B cell (primary cell): ENCODE measurements at regions not wholly inside any gene's neighbourhood (a gene's known extent, or its start where the extent isn't known, plus 50 kb on each side); places are given as distances from the start of the nearest gene placed in this dataset.

Source experiments
- ATAC-seq: fragments of 200-7000 bp; cut with Tn5 transposase; one replicate; pipeline ENCODE4 v1.10.0; 2021; ENCODE audit warnings: low read depth, mild to moderate bottlenecking, moderate number of reproducible peaks, moderate library complexity
- CTCF ChIA-PET: fragments of 350-600 bp; sonication (Branson Sonifier 250); formaldehyde crosslinking; loops from one replicate; lab custom pipeline; 2021; ENCODE audit warnings: antibody characterized with exemption, inconsistent platforms; lab: Charles Lee
- POLR2A ChIA-PET: fragments of 350-600 bp; sonication (Branson Sonifier 250); formaldehyde crosslinking; loops from one replicate; lab custom pipeline; 2021; ENCODE audit warnings: antibody characterized with exemption; lab: Charles Lee
- DNase-seq: peaks from one replicate; pipeline ENCODE4 v3.0.0; 2013
- H2AFZ ChIP-seq: 2 replicates; pipeline ENCODE4 v1.6.1; 2012; ENCODE audit warnings: mild to moderate bottlenecking, low read depth, low read length; ENCODE audit not compliant: insufficient read depth, poor library complexity, severe bottlenecking
- H3K27ac ChIP-seq, 2 donors: 1 replicate in 1 of 2; 2 replicates in 1 of 2; pipeline ENCODE4 v1.5.1; 2012 to 2013; ENCODE audit warnings: low read length in 2 of 2, mild to moderate bottlenecking in 2 of 2, moderate library complexity in 1 of 2
- H3K27me3 ChIP-seq, 4 experiments: fragments of 200-600 bp in 1 of 4; sonication (generic) in 1 of 4; replicated peaks in 1 of 4; 1 replicate in 2 of 4; 2 replicates in 2 of 4; pipeline versions ENCODE4 v1.6.1 to v1.7.0; 2013 to 2016; ENCODE audit warnings: low read length in 3 of 4, mild to moderate bottlenecking in 2 of 4, mixed read lengths in 1 of 4, moderate library complexity in 1 of 4; ENCODE audit not compliant: insufficient read depth in 4 of 4, control insufficient read depth in 3 of 4; ENCODE audit errors: control extremely low read depth in 1 of 4
- H3K36me3 ChIP-seq, 2 experiments: replicated peaks in 1 of 2; 1 replicate in 1 of 2; 2 replicates in 1 of 2; pipeline versions ENCODE4 v1.6.1 to v1.7.1; 2013; ENCODE audit warnings: low read length in 1 of 2; ENCODE audit not compliant: insufficient read depth in 2 of 2, control insufficient read depth in 1 of 2; ENCODE audit errors: control extremely low read depth in 1 of 2, extremely low read depth in 1 of 2
- H3K4me1 ChIP-seq, 2 donors: fragments of 200-600 bp in 1 of 2; sonication (generic) in 1 of 2; 1 replicate in 1 of 2; 2 replicates in 1 of 2; pipeline versions ENCODE4 v1.5.1 to v1.6.1; 2013 to 2017; ENCODE audit warnings: low read length in 2 of 2; ENCODE audit not compliant: control insufficient read depth in 2 of 2, insufficient read depth in 2 of 2
- H3K4me2 ChIP-seq: replicated peaks from 2 replicates; pipeline ENCODE3; 2012; ENCODE audit warnings: mild to moderate bottlenecking, low read depth, low read length; ENCODE audit not compliant: poor library complexity, severe bottlenecking
- H3K4me3 ChIP-seq, 5 experiments: fragments of 200-600 bp in 1 of 5; sonication (generic) in 1 of 5; 1 replicate in 3 of 5; 2 replicates in 2 of 5; pipeline versions ENCODE4 v1.5.1 to v1.7.0; 2011 to 2016; ENCODE audit warnings: low read length in 4 of 5, mild to moderate bottlenecking in 4 of 5, low read depth in 2 of 5, control low read depth in 1 of 5, moderate library complexity in 1 of 5; ENCODE audit not compliant: insufficient read depth in 1 of 5; ENCODE audit errors: control extremely low read depth in 1 of 5, extremely low read depth in 1 of 5
- H3K79me2 ChIP-seq: fragments of 200-600 bp; sonication (generic); one replicate; pipeline ENCODE4 v1.6.0; 2016; ENCODE audit warnings: low read length; ENCODE audit not compliant: control insufficient read depth, insufficient read depth
- H3K9ac ChIP-seq: fragments of 200-600 bp; sonication (generic); 2 replicates; pipeline ENCODE4 v1.6.1; 2017; ENCODE audit warnings: mild to moderate bottlenecking, low read length, moderate library complexity
- H3K9me3 ChIP-seq, 3 donors: one replicate each; pipeline versions ENCODE4 v1.6.1 to v1.7.1; 2013; ENCODE audit warnings: low read length in 2 of 3; ENCODE audit not compliant: control insufficient read depth in 2 of 3, insufficient read depth in 1 of 3; ENCODE audit errors: control extremely low read depth in 1 of 3
- H4K20me1 ChIP-seq: 2 replicates; pipeline ENCODE4 v1.6.0; 2012; ENCODE audit warnings: mild to moderate bottlenecking, low read length; ENCODE audit not compliant: insufficient read depth, control insufficient read depth, poor library complexity, severe bottlenecking
- H3K27ac Mint-ChIP-seq: one replicate; pipeline ENCODE4 v1.8.0; 2021; ENCODE audit warnings: mixed read lengths
- H3K27me3 Mint-ChIP-seq: one replicate; pipeline ENCODE4 v1.8.0; 2021; ENCODE audit warnings: mixed read lengths
- H3K4me1 Mint-ChIP-seq: one replicate; pipeline ENCODE4 v1.8.0; 2021; ENCODE audit warnings: mixed read lengths
- H3K4me3 Mint-ChIP-seq: one replicate; pipeline ENCODE4 v1.8.0; 2021; ENCODE audit warnings: mixed read lengths
- H3K9me3 Mint-ChIP-seq: one replicate; pipeline ENCODE4 v1.8.0; 2022; ENCODE audit warnings: mixed read lengths; ENCODE audit not compliant: insufficient read depth
- EZH2 ChIP-seq: IDR thresholded peaks from 2 replicates; pipeline ENCODE4 v1.6.1; 2012; ENCODE audit warnings: borderline replicate concordance, low read depth, mild to moderate bottlenecking, moderate library complexity, low read length; ENCODE audit not compliant: insufficient read depth, poor library complexity, severe bottlenecking
- WGBS: methylation state at CpG from one replicate; pipeline ENCODE4 v1.1.5; 2013; ENCODE audit warnings: missing lambda C conversion rate; ENCODE audit not compliant: insufficient coverage; 5-methylcytosine and 5-hydroxymethylcytosine counted together
- intact Hi-C: fragments of 100-400 bp; cut with micrococcal nuclease; formaldehyde crosslinking; loops from one replicate; pipeline ENCODE4 v1.10.0; 2022
- TF ChIP-seq, protein P1 (sequence below): fragments of 200-600 bp; IDR thresholded peaks from one replicate; pipeline ENCODE4 v1.8.0; 2022; ENCODE audit warnings: antibody characterized with exemption, mild to moderate bottlenecking

DNA sequence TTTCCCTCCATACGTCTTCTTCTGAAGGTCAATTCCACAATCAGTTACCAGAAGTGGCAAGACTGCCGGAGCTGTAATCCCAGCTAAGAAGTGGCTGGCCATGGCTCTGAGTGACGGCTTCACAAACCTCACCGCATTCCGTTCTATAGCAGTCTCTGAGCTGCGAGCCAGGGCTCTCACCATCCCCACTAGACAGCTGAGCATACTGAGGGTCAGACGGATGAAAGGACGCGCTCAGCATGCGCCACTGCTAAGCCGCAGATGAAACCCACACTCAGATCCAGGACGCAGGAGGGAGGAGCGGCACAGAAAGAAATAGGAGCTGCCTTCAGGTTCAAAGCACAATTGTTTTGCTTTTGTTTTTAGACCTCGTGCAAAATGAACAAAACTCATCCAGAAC, 97.9 kb downstream of the ANKRD60 start:
- Mint-ChIP-seq H3K4me1 (no peaks in the 10 kb centered on the region), H3K27me3 (peaks cover 69% of the 10 kb centered on the region), H3K27ac (no peak overlapping the region), H3K9me3 (no peaks in the 10 kb centered on the region), H3K4me3 (no peak overlapping the region)
- Histone ChIP-seq H3K79me2 (no peaks in the 10 kb centered on the region), H2AFZ (no peak overlapping the region), H3K9me3 (peaks cover 0 to 5% (median 3%) of the 10 kb centered on the region in 3 donors), H3K4me1 (no peaks in the 10 kb centered on the region), H4K20me1 (no peaks in the 10 kb centered on the region), H3K36me3 (no peaks in the 10 kb centered on the region), H3K27me3 (peaks cover 0 to 27% (median 9%) of the 10 kb centered on the region in 4 experiments), H3K27ac (no peak overlapping the region), H3K4me2 (no peak overlapping the region), H3K4me3 (no peak overlapping the region), H3K9ac (no peak overlapping the region)
- ChIA-PET CTCF (no interaction called here), POLR2A (no interaction called here)
- 86% methylated on average over 14 of the region's 14 CpGs for WGBS
- TF ChIP-seq, protein P1, sequence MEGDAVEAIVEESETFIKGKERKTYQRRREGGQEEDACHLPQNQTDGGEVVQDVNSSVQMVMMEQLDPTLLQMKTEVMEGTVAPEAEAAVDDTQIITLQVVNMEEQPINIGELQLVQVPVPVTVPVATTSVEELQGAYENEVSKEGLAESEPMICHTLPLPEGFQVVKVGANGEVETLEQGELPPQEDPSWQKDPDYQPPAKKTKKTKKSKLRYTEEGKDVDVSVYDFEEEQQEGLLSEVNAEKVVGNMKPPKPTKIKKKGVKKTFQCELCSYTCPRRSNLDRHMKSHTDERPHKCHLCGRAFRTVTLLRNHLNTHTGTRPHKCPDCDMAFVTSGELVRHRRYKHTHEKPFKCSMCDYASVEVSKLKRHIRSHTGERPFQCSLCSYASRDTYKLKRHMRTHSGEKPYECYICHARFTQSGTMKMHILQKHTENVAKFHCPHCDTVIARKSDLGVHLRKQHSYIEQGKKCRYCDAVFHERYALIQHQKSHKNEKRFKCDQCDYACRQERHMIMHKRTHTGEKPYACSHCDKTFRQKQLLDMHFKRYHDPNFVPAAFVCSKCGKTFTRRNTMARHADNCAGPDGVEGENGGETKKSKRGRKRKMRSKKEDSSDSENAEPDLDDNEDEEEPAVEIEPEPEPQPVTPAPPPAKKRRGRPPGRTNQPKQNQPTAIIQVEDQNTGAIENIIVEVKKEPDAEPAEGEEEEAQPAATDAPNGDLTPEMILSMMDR = no peak
- no peak for TF ChIP-seq EZH2
- DNase-seq (no peak), ATAC-seq (no peak)
- intact Hi-C loops = no loop called here

DNA sequence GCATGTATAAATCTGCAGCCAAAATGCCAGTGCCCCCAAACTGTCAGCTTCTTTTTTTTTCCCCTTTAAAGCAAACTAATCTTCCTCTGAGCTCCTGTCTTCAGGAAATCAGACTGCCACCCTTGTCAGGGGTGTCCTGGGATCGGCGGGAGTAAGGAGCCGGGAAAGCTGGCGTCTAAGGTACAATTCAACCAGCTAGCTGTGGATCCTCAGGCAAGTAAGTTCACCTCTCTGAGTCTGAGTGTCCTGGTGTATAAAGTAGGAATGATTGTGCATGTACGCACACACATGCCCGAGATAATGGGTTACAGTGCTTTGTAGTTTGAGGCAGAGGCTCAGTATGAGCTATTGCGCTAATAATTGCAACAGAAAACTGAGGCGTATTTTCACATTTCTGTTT, 98.3 kb downstream of the ANKRD60 start:
- Histone ChIP-seq H3K4me1 (no peaks in the 10 kb centered on the region), H2AFZ (no peak overlapping the region), H3K27me3 (peaks cover 0 to 27% (median 9%) of the 10 kb centered on the region in 4 experiments), H3K27ac (no peak overlapping the region), H3K79me2 (no peaks in the 10 kb centered on the region), H4K20me1 (no peaks in the 10 kb centered on the region), H3K9me3 (peaks cover 0 to 7% (median 3%) of the 10 kb centered on the region in 3 donors), H3K36me3 (no peaks in the 10 kb centered on the region), H3K4me2 (no peak overlapping the region), H3K4me3 (no peak overlapping the region), H3K9ac (no peak overlapping the region)
- ATAC-seq (no peak), DNase-seq (no peak)
- Mint-ChIP-seq H3K27ac (no peak overlapping the region), H3K4me1 (no peaks in the 10 kb centered on the region), H3K9me3 (no peaks in the 10 kb centered on the region), H3K4me3 (no peak overlapping the region), H3K27me3 (peaks cover 65% of the 10 kb centered on the region)
- ChIA-PET CTCF (no interaction called here), POLR2A (no interaction called here)
- WGBS = 86% methylated on average over 8 of the region's 8 CpGs
- no peak for TF ChIP-seq EZH2
- TF ChIP-seq, protein P1 = no peak
- intact Hi-C loops = no loop called here
